HG03571 (cell line): ENCODE measurements at regions not wholly inside any gene's neighbourhood (a gene's known extent, or its start where the extent isn't known, plus 50 kb on each side); places are given as distances from the start of the nearest gene placed in this dataset.
"Not testable (repeated sequence)": the region's sequence is repeated elsewhere in the genome, so short reads cannot be mapped to it uniquely, and the experiment has no call there.

Experiments used
- ATAC-seq: cut with Tn5 transposase; IDR thresholded peaks from one replicate; pipeline ENCODE4 v1.9.1; 2021; ENCODE audit not compliant: unreplicated experiment

- no peak for ATAC-seq
These were observed 439.9 kb upstream of the CHD1 start for GRCh38 chr5:99368726-99369125.

- ATAC-seq, result no peak
These were observed 427.1 kb upstream of the CHD1 start for GRCh38 chr5:99355881-99356280.

- ATAC-seq, result no peak
These were observed 421.0 kb upstream of the CHD1 start for GRCh38 chr5:99349787-99350186.

- no peak for ATAC-seq
These were observed 419.8 kb upstream of the CHD1 start for GRCh38 chr5:99348597-99348996.

- ATAC-seq, result not testable (repeated sequence)
These were observed 411.0 kb upstream of the CHD1 start for GRCh38 chr5:99339758-99340157.

GRCh38 chr5:99334936-99335335, 406.1 kb upstream of the CHD1 start:
- no peak for ATAC-seq

GRCh38 chr5:99331061-99331460, 402.3 kb upstream of the CHD1 start:
- no peak for ATAC-seq

- ATAC-seq, result no peak
These were observed 391.6 kb upstream of the CHD1 start for GRCh38 chr5:99320436-99320835.

GRCh38 chr5:99317136-99317535, 388.3 kb upstream of the CHD1 start:
- ATAC-seq, result no peak

- ATAC-seq, result no peak
These were observed 387.7 kb upstream of the CHD1 start for GRCh38 chr5:99316484-99316883.

- ATAC-seq, result no peak
These were observed 386.8 kb upstream of the CHD1 start for GRCh38 chr5:99315413-99316183.

- ATAC-seq, result no peak
These were observed 385.9 kb upstream of the CHD1 start for GRCh38 chr5:99314721-99315120.

- no peak for ATAC-seq
These were observed 379.3 kb upstream of the CHD1 start for GRCh38 chr5:99308131-99308530.

- ATAC-seq, result no peak
These were observed 376.3 kb upstream of the CHD1 start for GRCh38 chr5:99305045-99305580.

- no peak for ATAC-seq
These were observed 356.8 kb upstream of the CHD1 start for GRCh38 chr5:99285606-99286005.

GRCh38 chr5:99275128-99275527, 346.3 kb upstream of the CHD1 start:
- no peak for ATAC-seq

GRCh38 chr5:99272576-99272975, 343.8 kb upstream of the CHD1 start:
- ATAC-seq, result no peak

GRCh38 chr5:99258819-99259218, 330.0 kb upstream of the CHD1 start:
- no peak for ATAC-seq

- ATAC-seq, result no peak
These were observed 319.3 kb upstream of the CHD1 start for GRCh38 chr5:99248066-99248465.

- no peak for ATAC-seq
These were observed 318.5 kb upstream of the CHD1 start for GRCh38 chr5:99247346-99247745.

- no peak for ATAC-seq
These were observed 314.3 kb upstream of the CHD1 start for GRCh38 chr5:99243111-99243510.

- ATAC-seq, result no peak
These were observed 311.1 kb upstream of the CHD1 start for GRCh38 chr5:99239826-99240360.
